ENCODE measurements at regions not wholly inside any gene's neighbourhood (a gene's known extent, or its start where the extent isn't known, plus 50 kb on each side); places are given as distances from the start of the nearest gene placed in this dataset.

DNA sequence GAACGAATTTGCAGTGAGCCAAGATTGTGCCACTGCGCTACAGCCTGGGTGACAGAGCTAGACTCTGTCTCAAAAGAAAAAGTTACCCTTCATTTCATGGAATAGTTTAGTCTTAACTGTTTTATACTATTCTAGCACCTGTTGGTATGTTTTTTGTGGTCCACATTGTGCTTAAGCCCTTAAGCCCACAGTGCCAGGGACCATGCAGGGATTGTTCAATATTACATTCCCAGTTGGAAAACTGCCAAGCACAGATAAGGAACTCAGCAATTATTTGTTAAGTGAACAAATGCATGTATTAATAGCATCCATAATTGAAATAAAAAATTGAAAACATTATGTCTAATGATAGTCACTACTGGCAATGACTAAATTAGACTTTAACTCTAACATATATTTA, 193.5 kb downstream of the PCDH17 start:
- no peak overlapping the region for H3K4me3 ChIP-seq (ENCODE audit: low read depth, low read length)
- no peaks in the 10 kb centered on the region for H3K27me3 ChIP-seq (ENCODE audit: control insufficient read depth, insufficient read depth, low read length)
- H3K36me3 Mint-ChIP-seq = no peaks in the 10 kb centered on the region
- H3K9me3 Mint-ChIP-seq = peaks cover 0 to 13% (median 9%) of the 10 kb centered on the region in 7 donors
- no peak overlapping the region for H3K4me3 Mint-ChIP-seq
- H3K27ac Mint-ChIP-seq = no peak overlapping the region
- H3K27ac ChIP-seq (ENCODE audit: insufficient read depth, low read length, poor library complexity, severe bottlenecking) = no peak overlapping the region
- no peaks in the 10 kb centered on the region for H3K27me3 Mint-ChIP-seq
- ATAC-seq (ENCODE audit: low read depth in 2 of 2) = no peak
- no peaks in the 10 kb centered on the region for H3K4me1 ChIP-seq (ENCODE audit: control insufficient read depth, insufficient read depth, low read length, poor library complexity, severe bottlenecking)
- no peaks in the 10 kb centered on the region for H3K36me3 ChIP-seq (ENCODE audit: control insufficient read depth, insufficient read depth, low read length)
- H3K4me1 Mint-ChIP-seq = no peaks in the 10 kb centered on the region
- peaks cover 0 to 14% of the 10 kb centered on the region in 2 experiments for H3K9me3 ChIP-seq (ENCODE audit: control insufficient read depth in 2 of 2, low read length in 2 of 2)
- DNase-seq = no peak

DNA sequence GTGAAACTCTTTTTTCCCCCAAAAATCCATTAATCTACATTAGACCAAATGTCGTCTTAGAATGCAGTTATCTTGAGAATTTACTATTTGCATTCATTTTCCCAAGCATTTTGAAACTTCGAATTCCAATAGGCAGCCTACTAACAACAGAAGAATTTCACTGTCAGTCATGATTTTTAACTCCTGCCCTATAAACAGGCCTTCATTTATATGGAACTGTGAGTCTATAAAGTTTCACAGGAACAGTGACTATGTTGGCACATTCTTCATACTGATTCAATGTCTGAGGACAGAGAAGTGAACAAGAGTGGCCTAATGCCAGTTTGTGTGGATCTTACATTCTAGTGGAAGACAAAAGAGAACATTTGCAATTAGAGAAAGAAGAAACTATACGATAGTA, 198.0 kb downstream of the PCDH17 start:
- peaks cover 0 to 6% of the 10 kb centered on the region in 2 experiments for H3K9me3 ChIP-seq (ENCODE audit: control insufficient read depth in 2 of 2, low read length in 2 of 2)
- Mint-ChIP-seq H3K9me3 (peaks cover 1 to 28% (median 7%) of the 10 kb centered on the region in 7 donors), H3K4me3 (no peak overlapping the region), H3K36me3 (no peaks in the 10 kb centered on the region), H3K4me1 (no peaks in the 10 kb centered on the region), H3K27ac (no peak overlapping the region), H3K27me3 (no peaks in the 10 kb centered on the region)
- no peaks in the 10 kb centered on the region for H3K27me3 ChIP-seq (ENCODE audit: control insufficient read depth, insufficient read depth, low read length)
- DNase-seq (no peak), ATAC-seq (ENCODE audit: low read depth in 2 of 2) (no peak)
- H3K4me3 ChIP-seq (ENCODE audit: low read depth, low read length) = no peak overlapping the region
- H3K27ac ChIP-seq (ENCODE audit: insufficient read depth, low read length, poor library complexity, severe bottlenecking) = no peak overlapping the region
- no peaks in the 10 kb centered on the region for H3K4me1 ChIP-seq (ENCODE audit: control insufficient read depth, insufficient read depth, low read length, poor library complexity, severe bottlenecking)
- H3K36me3 ChIP-seq (ENCODE audit: control insufficient read depth, insufficient read depth, low read length) = no peaks in the 10 kb centered on the region

DNA sequence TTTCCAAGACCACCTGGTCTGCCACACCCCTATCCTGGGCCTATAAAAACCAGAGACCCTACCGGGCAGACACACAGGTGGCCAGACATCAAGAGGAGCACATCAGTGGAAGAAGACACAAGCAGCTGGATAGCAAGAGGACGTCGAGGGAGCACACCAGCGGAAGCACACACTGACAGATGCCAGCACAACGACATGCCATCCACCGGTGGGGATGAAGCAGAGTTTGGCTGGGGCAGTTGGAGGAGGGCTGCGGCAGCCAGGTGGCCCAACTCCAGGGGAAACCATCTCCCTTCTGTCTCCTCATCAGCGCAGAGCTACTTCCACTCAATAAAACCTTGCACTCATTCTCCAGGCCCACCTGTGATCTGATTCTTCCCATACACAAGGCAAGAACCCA, 200.6 kb downstream of the PCDH17 start:
- Histone ChIP-seq H3K4me1 (ENCODE audit: control insufficient read depth, insufficient read depth, low read length, poor library complexity, severe bottlenecking) (no peaks in the 10 kb centered on the region), H3K27ac (ENCODE audit: insufficient read depth, low read length, poor library complexity, severe bottlenecking) (no peak overlapping the region), H3K9me3 (ENCODE audit: control insufficient read depth in 2 of 2, low read length in 2 of 2) (no peaks in the 10 kb centered on the region), H3K4me3 (ENCODE audit: low read depth, low read length) (no peak overlapping the region), H3K27me3 (ENCODE audit: control insufficient read depth, insufficient read depth, low read length) (no peaks in the 10 kb centered on the region), H3K36me3 (ENCODE audit: control insufficient read depth, insufficient read depth, low read length) (no peaks in the 10 kb centered on the region)
- H3K27me3 Mint-ChIP-seq = no peaks in the 10 kb centered on the region
- peaks cover 0 to 36% (median 8%) of the 10 kb centered on the region in 7 donors for H3K9me3 Mint-ChIP-seq
- H3K4me1 Mint-ChIP-seq = no peaks in the 10 kb centered on the region
- no peaks in the 10 kb centered on the region for H3K36me3 Mint-ChIP-seq
- DNase-seq = no peak
- H3K27ac Mint-ChIP-seq = no peak overlapping the region
- no peak overlapping the region for H3K4me3 Mint-ChIP-seq
- no peak for ATAC-seq (ENCODE audit: low read depth in 2 of 2)

DNA sequence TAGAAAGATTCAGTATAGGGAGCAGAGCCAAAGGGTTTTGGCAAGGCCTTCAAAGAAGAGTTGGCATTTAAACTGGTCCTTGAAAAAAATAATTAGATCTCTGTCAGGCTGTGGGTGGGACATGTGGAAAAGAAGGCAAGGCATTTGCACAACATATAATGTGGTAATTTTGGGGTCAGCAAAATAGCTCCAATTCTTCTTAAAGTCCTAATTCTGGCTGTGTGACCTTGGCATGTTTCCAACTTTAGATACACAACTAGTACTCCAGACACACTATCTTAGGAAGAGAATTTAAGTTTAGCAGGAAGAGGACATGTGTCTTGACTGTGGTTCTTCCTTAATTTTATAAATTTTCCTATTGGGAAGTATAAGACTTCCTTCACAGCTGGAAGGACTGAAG, 206.3 kb downstream of the PCDH17 start:
- Histone ChIP-seq H3K27me3 (ENCODE audit: control insufficient read depth, insufficient read depth, low read length) (no peaks in the 10 kb centered on the region), H3K4me3 (ENCODE audit: low read depth, low read length) (no peak overlapping the region), H3K4me1 (ENCODE audit: control insufficient read depth, insufficient read depth, low read length, poor library complexity, severe bottlenecking) (no peaks in the 10 kb centered on the region), H3K36me3 (ENCODE audit: control insufficient read depth, insufficient read depth, low read length) (no peaks in the 10 kb centered on the region), H3K27ac (ENCODE audit: insufficient read depth, low read length, poor library complexity, severe bottlenecking) (no peak overlapping the region), H3K9me3 (ENCODE audit: control insufficient read depth in 2 of 2, low read length in 2 of 2) (peaks cover 0 to 6% of the 10 kb centered on the region in 2 experiments)
- no peaks in the 10 kb centered on the region for H3K36me3 Mint-ChIP-seq
- no peak overlapping the region for H3K27ac Mint-ChIP-seq
- H3K4me3 Mint-ChIP-seq = no peak overlapping the region
- no peaks in the 10 kb centered on the region for H3K4me1 Mint-ChIP-seq
- no peaks in the 10 kb centered on the region for H3K27me3 Mint-ChIP-seq
- ATAC-seq (ENCODE audit: low read depth in 2 of 2) (no peak), DNase-seq (no peak)
- H3K9me3 Mint-ChIP-seq = peaks cover 0 to 39% (median 12%) of the 10 kb centered on the region in 7 donors

DNA sequence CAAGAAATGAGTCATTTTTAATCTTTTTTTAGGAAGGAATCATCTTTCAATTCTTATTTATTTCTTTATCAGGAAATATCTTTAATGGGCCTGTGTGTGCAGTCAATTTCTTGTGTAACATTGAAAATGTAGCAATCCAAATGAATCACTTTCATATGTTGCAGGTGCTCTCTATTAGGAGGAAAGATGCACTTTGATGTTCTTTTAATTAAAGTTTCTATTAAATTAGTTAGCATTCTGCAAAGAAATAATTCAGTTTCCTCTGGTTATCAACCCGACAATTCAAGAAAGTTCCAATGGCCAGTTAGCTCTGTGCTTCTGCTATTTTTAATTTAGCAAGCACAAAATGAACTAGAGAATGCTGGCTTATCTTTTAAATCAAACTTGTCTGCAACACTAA, 212.0 kb downstream of the PCDH17 start:
- no peak for ATAC-seq (ENCODE audit: low read depth in 2 of 2)
- no peak overlapping the region for H3K27ac Mint-ChIP-seq
- peaks cover 5 to 27% of the 10 kb centered on the region in 2 experiments for H3K9me3 ChIP-seq (ENCODE audit: control insufficient read depth in 2 of 2, low read length in 2 of 2)
- no peaks in the 10 kb centered on the region for H3K36me3 ChIP-seq (ENCODE audit: control insufficient read depth, insufficient read depth, low read length)
- no peak overlapping the region for H3K4me3 Mint-ChIP-seq
- no peaks in the 10 kb centered on the region for H3K4me1 ChIP-seq (ENCODE audit: control insufficient read depth, insufficient read depth, low read length, poor library complexity, severe bottlenecking)
- H3K4me3 ChIP-seq (ENCODE audit: low read depth, low read length) = no peak overlapping the region
- no peaks in the 10 kb centered on the region for H3K36me3 Mint-ChIP-seq
- DNase-seq = no peak
- no peaks in the 10 kb centered on the region for H3K4me1 Mint-ChIP-seq
- no peak overlapping the region for H3K27ac ChIP-seq (ENCODE audit: insufficient read depth, low read length, poor library complexity, severe bottlenecking)
- no peaks in the 10 kb centered on the region for H3K27me3 ChIP-seq (ENCODE audit: control insufficient read depth, insufficient read depth, low read length)
- peaks cover 0 to 31% (median 11%) of the 10 kb centered on the region in 7 donors for H3K9me3 Mint-ChIP-seq
- H3K27me3 Mint-ChIP-seq = no peaks in the 10 kb centered on the region

DNA sequence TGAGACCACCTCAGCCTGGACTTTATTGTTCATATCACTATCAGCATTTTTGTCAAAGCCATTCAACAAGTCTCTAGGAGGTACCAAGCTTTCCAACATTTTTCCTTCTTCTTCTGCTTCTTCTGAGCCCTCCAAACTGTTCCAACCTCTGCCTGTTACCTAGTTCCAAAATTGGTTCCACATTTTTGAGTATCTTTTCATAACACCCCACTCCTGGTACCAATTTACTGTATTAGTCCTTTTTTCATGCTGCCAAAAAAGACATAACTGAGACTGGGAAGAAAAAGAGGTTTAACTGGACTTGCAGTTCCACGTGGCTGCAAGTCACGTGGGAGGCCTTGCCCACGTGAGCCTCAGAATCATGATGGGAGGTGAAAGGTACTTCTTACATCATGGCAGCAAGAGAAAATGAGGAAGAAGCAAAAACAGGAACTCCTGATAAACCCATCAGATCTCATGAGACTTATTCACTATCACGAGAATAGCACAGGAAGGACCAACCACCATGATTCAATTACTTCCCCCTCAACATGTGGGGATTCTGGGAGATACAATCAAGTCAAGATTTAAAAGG, 215.1 kb downstream of the PCDH17 start:
- no peaks in the 10 kb centered on the region for H3K27me3 Mint-ChIP-seq
- Histone ChIP-seq H3K4me1 (ENCODE audit: control insufficient read depth, insufficient read depth, low read length, poor library complexity, severe bottlenecking) (no peaks in the 10 kb centered on the region), H3K36me3 (ENCODE audit: control insufficient read depth, insufficient read depth, low read length) (no peaks in the 10 kb centered on the region), H3K27me3 (ENCODE audit: control insufficient read depth, insufficient read depth, low read length) (no peaks in the 10 kb centered on the region), H3K27ac (ENCODE audit: insufficient read depth, low read length, poor library complexity, severe bottlenecking) (no peak overlapping the region), H3K4me3 (ENCODE audit: low read depth, low read length) (no peak overlapping the region), H3K9me3 (ENCODE audit: control insufficient read depth in 2 of 2, low read length in 2 of 2) (peaks cover 7 to 21% of the 10 kb centered on the region in 2 experiments)
- H3K4me3 Mint-ChIP-seq = no peak overlapping the region
- peaks cover 0 to 34% (median 16%) of the 10 kb centered on the region in 7 donors for H3K9me3 Mint-ChIP-seq
- ATAC-seq (ENCODE audit: low read depth in 2 of 2) (no peak), DNase-seq (no peak)
- no peaks in the 10 kb centered on the region for H3K36me3 Mint-ChIP-seq
- no peak overlapping the region for H3K27ac Mint-ChIP-seq
- no peaks in the 10 kb centered on the region for H3K4me1 Mint-ChIP-seq

DNA sequence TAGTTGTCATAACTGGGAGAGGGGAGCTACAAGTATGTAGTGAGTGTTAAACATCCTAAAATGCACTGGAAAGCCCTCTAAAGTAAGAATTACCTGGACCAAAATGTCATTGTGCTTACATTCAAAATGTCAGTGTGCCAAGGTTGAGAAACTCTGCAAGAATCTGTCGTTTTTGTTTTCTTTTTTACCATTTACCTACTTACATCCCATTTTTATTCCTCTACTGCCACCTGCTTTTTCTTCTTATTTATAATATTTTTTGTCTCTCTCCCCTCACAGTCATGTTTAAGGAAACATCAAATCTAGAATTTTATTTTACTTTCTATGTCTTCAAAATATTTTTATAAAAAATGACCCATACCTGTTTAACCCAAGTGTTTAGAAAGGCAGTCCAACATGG, 226.4 kb downstream of the PCDH17 start:
- H3K27ac ChIP-seq (ENCODE audit: insufficient read depth, low read length, poor library complexity, severe bottlenecking) = no peak overlapping the region

DNA sequence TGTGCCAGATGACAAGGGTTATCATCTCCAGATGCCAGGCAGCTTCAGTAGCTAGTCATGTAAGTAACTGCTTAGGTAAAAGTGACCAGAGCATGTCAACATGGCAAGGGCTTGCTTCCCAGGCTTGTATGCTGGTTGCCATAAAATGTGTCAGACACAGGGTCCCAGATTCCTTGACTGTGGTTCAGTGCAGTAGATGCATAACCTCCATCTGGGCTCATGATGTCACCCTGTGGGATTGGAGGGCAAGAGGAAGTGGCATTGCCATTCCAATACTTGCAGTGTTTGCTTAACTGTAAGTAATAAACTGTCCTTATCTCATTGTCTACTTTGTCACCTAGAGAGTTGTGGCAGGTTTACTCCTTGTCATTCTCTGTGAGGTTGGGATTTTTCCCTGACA, 226.8 kb downstream of the PCDH17 start:
- H3K27ac Mint-ChIP-seq = no peak overlapping the region
- H3K27ac ChIP-seq (ENCODE audit: insufficient read depth, low read length, poor library complexity, severe bottlenecking) = no peak overlapping the region
- no peaks in the 10 kb centered on the region for H3K36me3 Mint-ChIP-seq
- no peaks in the 10 kb centered on the region for H3K9me3 ChIP-seq (ENCODE audit: control insufficient read depth in 2 of 2, low read length in 2 of 2)
- no peaks in the 10 kb centered on the region for H3K4me1 ChIP-seq (ENCODE audit: control insufficient read depth, insufficient read depth, low read length, poor library complexity, severe bottlenecking)
- H3K4me3 ChIP-seq (ENCODE audit: low read depth, low read length) = no peak overlapping the region
- DNase-seq (no peak), ATAC-seq (ENCODE audit: low read depth in 2 of 2) (no peak)
- H3K9me3 Mint-ChIP-seq = peaks cover 0 to 13% (median 2%) of the 10 kb centered on the region in 7 donors
- H3K36me3 ChIP-seq (ENCODE audit: control insufficient read depth, insufficient read depth, low read length) = no peaks in the 10 kb centered on the region
- no peak overlapping the region for H3K4me3 Mint-ChIP-seq
- H3K27me3 Mint-ChIP-seq = no peaks in the 10 kb centered on the region
- no peaks in the 10 kb centered on the region for H3K27me3 ChIP-seq (ENCODE audit: control insufficient read depth, insufficient read depth, low read length)
- H3K4me1 Mint-ChIP-seq = no peaks in the 10 kb centered on the region

More for the DNA sequence above, 226.4 kb downstream of the PCDH17 start:
- Mint-ChIP-seq H3K27me3 (no peaks in the 10 kb centered on the region), H3K4me3 (no peak overlapping the region), H3K9me3 (peaks cover 0 to 13% (median 2%) of the 10 kb centered on the region in 7 donors), H3K27ac (no peak overlapping the region), H3K4me1 (no peaks in the 10 kb centered on the region), H3K36me3 (no peaks in the 10 kb centered on the region)
- Histone ChIP-seq H3K4me3 (ENCODE audit: low read depth, low read length) (no peak overlapping the region), H3K27me3 (ENCODE audit: control insufficient read depth, insufficient read depth, low read length) (no peaks in the 10 kb centered on the region), H3K9me3 (ENCODE audit: control insufficient read depth in 2 of 2, low read length in 2 of 2) (no peaks in the 10 kb centered on the region), H3K36me3 (ENCODE audit: control insufficient read depth, insufficient read depth, low read length) (no peaks in the 10 kb centered on the region), H3K4me1 (ENCODE audit: control insufficient read depth, insufficient read depth, low read length, poor library complexity, severe bottlenecking) (no peaks in the 10 kb centered on the region)
- no peak for ATAC-seq (ENCODE audit: low read depth in 2 of 2)
- DNase-seq = no peak
